Lung (tissue), 11 donors: ENCODE measurements at regions not wholly inside any gene's neighbourhood (a gene's known extent, or its start where the extent isn't known, plus 50 kb on each side); places are given as distances from the start of the nearest gene placed in this dataset.

ENCODE experiments used
- ATAC-seq: fragments of 200-7000 bp; cut with Tn5 transposase; one replicate; pipeline ENCODE4 v1.9.1; 2020; ENCODE audit warnings: moderate number of reproducible peaks; ENCODE audit not compliant: insufficient read depth, low FRiP score
- DNase-seq, 3 donors: peaks; one replicate each; pipeline ENCODE4 v3.0.0-alpha.2; 2013 to 2017
- H3K27ac ChIP-seq, 2 donors: one replicate each; pipeline ENCODE4 v1.5.1; 2013; ENCODE audit warnings: mild to moderate bottlenecking in 2 of 2, moderate library complexity in 2 of 2, control low read depth in 1 of 2, inconsistent platforms in 1 of 2, low read depth in 1 of 2, low read length in 1 of 2
- H3K27me3 ChIP-seq, 3 donors: one replicate each; pipeline ENCODE4 v1.5.1; 2013; ENCODE audit warnings: low read length in 2 of 3; ENCODE audit not compliant: control insufficient read depth in 3 of 3, insufficient read depth in 3 of 3
- H3K36me3 ChIP-seq, 4 donors: one replicate each; pipeline ENCODE4 v1.5.1; 2013; ENCODE audit warnings: low read length in 4 of 4, mild to moderate bottlenecking in 1 of 4, moderate library complexity in 1 of 4; ENCODE audit not compliant: control insufficient read depth in 4 of 4, insufficient read depth in 4 of 4
- H3K4me1 ChIP-seq, 5 donors: one replicate each; pipeline ENCODE4 v1.5.1; 2013; ENCODE audit warnings: low read length in 5 of 5, mild to moderate bottlenecking in 2 of 5, moderate library complexity in 1 of 5; ENCODE audit not compliant: control insufficient read depth in 5 of 5, insufficient read depth in 5 of 5
- H3K4me3 ChIP-seq: one replicate; pipeline ENCODE4 v1.5.1; 2013; ENCODE audit warnings: mild to moderate bottlenecking, control low read depth, moderate library complexity
- H3K9ac ChIP-seq, 2 donors: one replicate each; pipeline ENCODE4 v1.5.1; 2013; ENCODE audit warnings: low read length in 2 of 2, control low read depth in 1 of 2; ENCODE audit not compliant: insufficient read depth in 1 of 2
- H3K9me3 ChIP-seq, 4 donors: one replicate each; pipeline ENCODE4 v1.5.1; 2013; ENCODE audit warnings: low read length in 3 of 4, mild to moderate bottlenecking in 1 of 4, moderate library complexity in 1 of 4; ENCODE audit not compliant: control insufficient read depth in 4 of 4, insufficient read depth in 3 of 4
- WGBS, 2 donors: extraction: QIAGEN DNeasy Blood & Tissue Kit; methylation state at CpG; one replicate each; pipeline ENCODE4 v1.1.7; 2013; 5-methylcytosine and 5-hydroxymethylcytosine counted together
- TF ChIP-seq, protein P1 (sequence below): IDR thresholded peaks from 2 replicates; pipeline ENCODE4 v1.5.1; 2012; ENCODE audit warnings: mild to moderate bottlenecking; ENCODE audit errors: control extremely low read depth, extremely low read depth
- donor health status: control.
- donor health status: control.
- donor health status: Bipolar disorder and iron deficiency.
- donor health status: healthy.
- donor health status: DM: yes; HTN: yes; CAD: no.

DNA sequence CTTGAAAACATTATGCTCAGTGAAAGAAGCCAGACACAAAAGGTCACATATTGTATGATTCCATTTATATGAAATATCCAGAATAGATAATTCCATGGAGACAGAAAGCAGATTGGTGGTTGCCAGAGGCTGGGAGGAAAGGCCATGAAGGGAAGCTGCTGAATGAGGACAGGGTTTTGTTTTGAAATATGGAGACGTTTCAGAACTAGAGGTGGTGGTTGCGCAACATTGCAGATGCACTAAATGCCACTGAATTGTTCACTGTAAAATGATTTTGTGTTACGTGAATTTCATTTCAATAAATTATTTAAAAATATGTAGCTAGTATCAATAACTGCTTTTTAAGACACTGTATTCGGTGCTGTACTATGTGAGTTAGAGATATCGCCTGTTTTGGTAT is 101.7 kb upstream of the ZNF236 start:
- Histone ChIP-seq H3K27ac (no peak overlapping the region), H3K9me3 (no peaks in the 10 kb centered on the region), H3K4me1 (peaks cover 0 to 5% (median 0%) of the 10 kb centered on the region in 5 donors), H3K9ac (no peak overlapping the region), H3K36me3 (no peaks in the 10 kb centered on the region), H3K27me3 (no peaks in the 10 kb centered on the region), H3K4me3 (no peak overlapping the region)
- 67 to 76% methylated on average over 5 of the region's 5 CpGs for WGBS, 2 donors
- TF ChIP-seq, protein P1, sequence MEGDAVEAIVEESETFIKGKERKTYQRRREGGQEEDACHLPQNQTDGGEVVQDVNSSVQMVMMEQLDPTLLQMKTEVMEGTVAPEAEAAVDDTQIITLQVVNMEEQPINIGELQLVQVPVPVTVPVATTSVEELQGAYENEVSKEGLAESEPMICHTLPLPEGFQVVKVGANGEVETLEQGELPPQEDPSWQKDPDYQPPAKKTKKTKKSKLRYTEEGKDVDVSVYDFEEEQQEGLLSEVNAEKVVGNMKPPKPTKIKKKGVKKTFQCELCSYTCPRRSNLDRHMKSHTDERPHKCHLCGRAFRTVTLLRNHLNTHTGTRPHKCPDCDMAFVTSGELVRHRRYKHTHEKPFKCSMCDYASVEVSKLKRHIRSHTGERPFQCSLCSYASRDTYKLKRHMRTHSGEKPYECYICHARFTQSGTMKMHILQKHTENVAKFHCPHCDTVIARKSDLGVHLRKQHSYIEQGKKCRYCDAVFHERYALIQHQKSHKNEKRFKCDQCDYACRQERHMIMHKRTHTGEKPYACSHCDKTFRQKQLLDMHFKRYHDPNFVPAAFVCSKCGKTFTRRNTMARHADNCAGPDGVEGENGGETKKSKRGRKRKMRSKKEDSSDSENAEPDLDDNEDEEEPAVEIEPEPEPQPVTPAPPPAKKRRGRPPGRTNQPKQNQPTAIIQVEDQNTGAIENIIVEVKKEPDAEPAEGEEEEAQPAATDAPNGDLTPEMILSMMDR: no peak
- ATAC-seq (no peak), DNase-seq (no peak)

- Histone ChIP-seq H3K9me3 (no peaks in the 10 kb centered on the region), H3K27ac (no peak overlapping the region), H3K4me3 (no peak overlapping the region), H3K36me3 (no peaks in the 10 kb centered on the region), H3K4me1 (no peaks in the 10 kb centered on the region), H3K27me3 (no peaks in the 10 kb centered on the region), H3K9ac (no peak overlapping the region)
- DNase-seq: no peak
- TF ChIP-seq, protein P1: no peak
- 93 to 96% methylated on average over 16 of the region's 16 CpGs for WGBS, 2 donors
- no peak for ATAC-seq
Measured at GRCh38 chr18:76715012-76715610, 107.2 kb upstream of the ZNF236 start.

GRCh38 chr18:76713432-76713831 is 108.9 kb upstream of the ZNF236 start:
- DNase-seq (no peak), ATAC-seq (no peak)
- H3K9ac ChIP-seq: no peak overlapping the region
- no peaks in the 10 kb centered on the region for H3K9me3 ChIP-seq
- no peak overlapping the region for H3K4me3 ChIP-seq
- H3K27ac ChIP-seq: no peak overlapping the region
- no peaks in the 10 kb centered on the region for H3K27me3 ChIP-seq
- WGBS, 2 donors: 97% methylated on average over 8 of the region's 8 CpGs
- no peaks in the 10 kb centered on the region for H3K36me3 ChIP-seq
- H3K4me1 ChIP-seq: peaks cover 0 to 6% (median 0%) of the 10 kb centered on the region in 5 donors
- TF ChIP-seq, protein P1: no peak
